Naive thymus-derived CD8-positive, alpha-beta T cell (primary cell): ENCODE measurements at regions not wholly inside any gene's neighbourhood (a gene's known extent, or its start where the extent isn't known, plus 50 kb on each side); places are given as distances from the start of the nearest gene placed in this dataset.
A peak's percentile ranks its signal among the peaks of the same experiment; 100 is the strongest.
"Not testable (repeated sequence)": the region's sequence is repeated elsewhere in the genome, so short reads cannot be mapped to it uniquely, and the experiment has no call there.

Source experiments
- ATAC-seq, 2 donors: fragments of 150-1000 bp; cut with Tn5 transposase in 1 of 2; sonication (Bioruptor Pico), chemical (Tn5 transposase) in 1 of 2; 1 replicate in 1 of 2; 2 replicates in 1 of 2; pipeline ENCODE4 v1.10.0; 2021; ENCODE audit warnings: mild to moderate bottlenecking in 2 of 2, moderate library complexity in 2 of 2
- POLR2A ChIA-PET: fragments of 350-600 bp; sonication (Branson Sonifier 250); formaldehyde crosslinking; loops from one replicate; lab custom pipeline; 2021; ENCODE audit warnings: antibody characterized with exemption; lab: Charles Lee
- DNase-seq, 10 donors: peaks; one replicate each; pipeline versions ENCODE4 v3.0.0 to v3.0.0-alpha.2; 2020 to 2022
- H3K27ac Mint-ChIP-seq, 10 donors: one replicate each; pipeline ENCODE4 v1.8.0; 2020 to 2022; ENCODE audit warnings: mild to moderate bottlenecking in 10 of 10, mixed read lengths in 10 of 10, moderate library complexity in 4 of 10, inconsistent platforms in 1 of 10
- H3K27me3 Mint-ChIP-seq, 5 donors: one replicate each; pipeline ENCODE4 v1.8.0; 2021 to 2022; ENCODE audit warnings: mixed read lengths in 5 of 5
- H3K36me3 Mint-ChIP-seq, 3 donors: one replicate each; pipeline ENCODE4 v1.8.0; 2020 to 2022; ENCODE audit warnings: mixed read lengths in 3 of 3, mild to moderate bottlenecking in 2 of 3, inconsistent platforms in 1 of 3
- H3K4me1 Mint-ChIP-seq, 4 donors: one replicate each; pipeline ENCODE4 v1.8.0; 2021 to 2022; ENCODE audit warnings: mixed read lengths in 4 of 4
- H3K4me3 Mint-ChIP-seq, 10 donors: one replicate each; pipeline ENCODE4 v1.8.0; 2020 to 2022; ENCODE audit warnings: mild to moderate bottlenecking in 10 of 10, mixed read lengths in 10 of 10, moderate library complexity in 6 of 10, inconsistent platforms in 1 of 10
- H3K9me3 Mint-ChIP-seq, 9 donors: one replicate each; pipeline ENCODE4 v1.8.0; 2020 to 2022; ENCODE audit warnings: mixed read lengths in 9 of 9, mild to moderate bottlenecking in 3 of 9, inconsistent platforms in 1 of 9, moderate library complexity in 1 of 9

DNA sequence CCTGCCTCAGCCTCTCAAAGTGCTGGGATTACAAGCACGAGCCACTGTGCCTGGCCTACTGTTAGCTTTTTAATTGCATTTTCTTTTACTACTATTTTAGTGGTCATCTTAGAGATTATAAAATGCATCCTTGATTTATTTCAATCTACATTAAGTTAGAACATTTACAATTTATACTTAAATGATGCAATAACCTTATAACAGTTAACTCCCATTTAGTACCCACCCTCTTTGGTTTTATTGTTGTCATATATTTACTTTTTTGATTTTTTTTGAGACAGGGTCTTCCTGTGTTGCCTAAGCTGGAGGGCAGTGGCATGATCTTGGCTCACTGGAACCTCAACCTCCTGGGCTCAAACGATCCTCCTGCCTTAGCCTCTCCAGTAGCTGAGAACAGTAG lies 77.3 kb downstream of the PPCDC start:
- no peaks in the 10 kb centered on the region for H3K9me3 Mint-ChIP-seq
- H3K27ac Mint-ChIP-seq = no peak overlapping the region
- DNase-seq (no peak), ATAC-seq (no peak)
- POLR2A ChIA-PET = no interaction called here
- H3K36me3 Mint-ChIP-seq = no peaks in the 10 kb centered on the region
- peaks cover 0 to 20% (median 2%) of the 10 kb centered on the region in 4 donors for H3K4me1 Mint-ChIP-seq
- H3K27me3 Mint-ChIP-seq = no peaks in the 10 kb centered on the region
- H3K4me3 Mint-ChIP-seq = no peak overlapping the region

DNA sequence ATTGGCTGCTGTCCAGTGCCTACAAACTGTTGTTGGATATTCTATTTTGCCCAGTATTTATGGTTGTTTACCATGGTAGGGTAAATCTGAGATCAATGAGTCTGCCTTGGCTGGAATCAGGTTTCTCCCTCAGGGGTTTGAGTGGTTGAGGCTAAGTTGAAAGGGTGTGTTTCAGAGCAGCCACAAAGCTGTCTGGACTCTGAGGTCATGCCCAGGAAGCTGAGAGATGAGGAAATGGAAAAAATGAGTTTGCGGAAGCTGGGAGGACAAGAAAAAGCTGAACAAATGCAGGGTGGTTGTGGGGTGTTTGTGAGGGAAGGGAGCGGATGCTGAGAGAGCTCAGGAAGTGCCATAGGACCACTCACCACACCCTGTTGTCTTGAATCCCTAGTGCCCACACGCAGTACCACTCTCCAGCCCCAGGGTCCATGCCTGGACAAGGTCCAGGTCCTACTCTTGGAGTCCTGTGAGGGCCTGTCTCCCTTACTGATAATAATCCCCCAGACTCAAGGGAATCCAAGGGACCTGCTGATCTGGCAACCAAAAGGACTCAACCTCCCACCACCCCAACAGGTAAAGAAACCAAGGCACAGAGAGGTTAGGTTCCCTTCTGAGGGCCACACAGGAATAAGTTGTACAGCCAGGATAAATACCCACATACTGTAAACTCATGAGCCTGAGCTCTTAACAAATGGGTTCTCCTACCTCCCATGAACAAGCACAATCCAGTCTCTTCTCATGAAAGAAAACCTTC lies 81.6 kb downstream of the PPCDC start:
- H3K9me3 Mint-ChIP-seq = no peaks in the 10 kb centered on the region
- H3K27ac Mint-ChIP-seq = peak overlapping the region in 4 of 10 donors; percentile 6 to 91 (median 76)
- POLR2A ChIA-PET = interaction anchor here (0.7 kb wide), 1 partner anchor 39 kb away, joined by 3 read pairs; no protein-coding TSS in a partner anchor
- ATAC-seq = peak in 1 of 2 donors; percentile 39
- H3K4me1 Mint-ChIP-seq = peaks cover 16 to 39% (median 23%) of the 10 kb centered on the region in 4 donors
- H3K36me3 Mint-ChIP-seq = no peaks in the 10 kb centered on the region
- H3K4me3 Mint-ChIP-seq = peak overlapping the region in 1 of 10 donors; percentile 76
- no peak for DNase-seq
- peaks cover 0 to 8% (median 3%) of the 10 kb centered on the region in 5 donors for H3K27me3 Mint-ChIP-seq

DNA sequence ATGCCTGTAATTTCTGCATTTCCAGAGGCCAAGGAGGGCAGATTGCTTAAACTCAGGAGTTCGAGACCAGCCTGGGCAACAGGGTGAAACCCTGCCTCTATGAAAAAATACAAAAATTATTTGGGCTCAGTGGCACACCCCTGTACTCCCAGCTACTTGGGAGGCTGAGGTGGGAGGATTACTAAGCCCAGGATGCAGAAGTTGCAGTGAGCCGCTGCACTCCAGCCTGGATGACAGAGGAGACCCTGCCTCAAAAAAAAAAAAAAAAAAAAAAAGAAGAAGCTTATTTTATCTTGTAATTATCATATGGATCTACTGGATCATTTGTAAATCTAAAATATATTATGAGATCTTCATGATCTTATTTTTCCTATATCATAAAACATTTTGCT lies 84.1 kb downstream of the PPCDC start:
- H3K9me3 Mint-ChIP-seq = no peaks in the 10 kb centered on the region
- peaks cover 16 to 52% (median 24%) of the 10 kb centered on the region in 4 donors for H3K4me1 Mint-ChIP-seq
- peak overlapping the region in 3 of 10 donors; percentile 6 to 55 (median 49) for H3K27ac Mint-ChIP-seq
- DNase-seq (no peak), ATAC-seq (no peak)
- POLR2A ChIA-PET = no interaction called here
- H3K27me3 Mint-ChIP-seq = peaks cover 0 to 15% (median 7%) of the 10 kb centered on the region in 5 donors
- peak overlapping the region in 1 of 10 donors; percentile 66 for H3K4me3 Mint-ChIP-seq
- peaks cover 0 to 1% (median 0%) of the 10 kb centered on the region in 3 donors for H3K36me3 Mint-ChIP-seq

DNA sequence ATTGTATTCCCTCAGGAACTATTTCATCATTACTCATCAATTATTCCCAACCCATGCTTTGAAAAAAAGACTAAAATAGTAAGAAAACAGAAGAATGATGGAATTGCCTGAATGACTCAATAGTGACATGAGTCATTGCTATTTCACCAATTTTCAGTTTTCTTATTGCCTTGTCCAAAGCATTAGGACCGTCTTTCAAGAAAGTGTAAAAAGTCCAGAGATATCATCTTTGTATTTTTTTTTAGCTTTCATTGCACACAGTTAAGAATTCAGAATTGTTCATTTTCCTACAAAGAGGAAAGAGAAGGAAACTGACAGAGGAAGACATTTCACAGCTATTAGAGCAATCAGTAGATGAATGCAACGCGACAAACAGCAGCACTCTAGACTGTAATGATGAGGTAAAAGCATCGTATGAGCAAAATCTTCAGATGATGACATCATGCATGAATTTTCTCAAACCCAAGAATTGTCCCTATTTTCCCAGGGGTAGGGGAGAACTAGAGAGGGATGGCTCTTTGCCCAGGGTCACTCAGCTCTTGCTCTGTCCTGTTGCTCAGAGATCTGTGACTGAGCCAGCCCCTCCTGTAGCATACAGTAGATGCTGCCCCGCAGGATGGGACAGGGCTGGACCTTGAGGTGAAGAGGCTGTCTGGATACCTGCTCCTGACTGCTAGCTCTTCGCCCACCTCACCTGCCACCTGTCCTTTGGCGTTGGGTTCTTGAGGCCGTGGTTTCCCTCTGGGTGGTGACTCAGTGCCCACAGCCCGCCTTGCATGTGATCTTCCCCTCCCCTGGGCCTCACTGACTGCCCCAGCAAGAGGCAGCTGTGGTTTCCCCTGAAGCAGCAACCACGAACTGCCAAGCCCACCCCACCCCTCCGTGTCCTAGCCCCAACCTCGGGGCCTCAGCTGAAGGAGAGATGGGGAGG lies 84.8 kb downstream of the PPCDC start:
- ATAC-seq (peak; percentile 49 to 57), DNase-seq (peak in 5 of 10 donors; percentile 11 to 66 (median 16))
- POLR2A ChIA-PET = no interaction called here
- peak overlapping the region in 5 of 10 donors; percentile 26 to 66 (median 34) for H3K4me3 Mint-ChIP-seq
- peaks cover 0 to 15% (median 7%) of the 10 kb centered on the region in 5 donors for H3K27me3 Mint-ChIP-seq
- peaks cover 0 to 5% (median 0%) of the 10 kb centered on the region in 9 donors for H3K9me3 Mint-ChIP-seq
- peaks cover 0 to 4% (median 0%) of the 10 kb centered on the region in 3 donors for H3K36me3 Mint-ChIP-seq
- peak overlapping the region in 7 of 10 donors; percentile 6 to 70 (median 29) for H3K27ac Mint-ChIP-seq
- peaks cover 16 to 59% (median 24%) of the 10 kb centered on the region in 4 donors for H3K4me1 Mint-ChIP-seq

DNA sequence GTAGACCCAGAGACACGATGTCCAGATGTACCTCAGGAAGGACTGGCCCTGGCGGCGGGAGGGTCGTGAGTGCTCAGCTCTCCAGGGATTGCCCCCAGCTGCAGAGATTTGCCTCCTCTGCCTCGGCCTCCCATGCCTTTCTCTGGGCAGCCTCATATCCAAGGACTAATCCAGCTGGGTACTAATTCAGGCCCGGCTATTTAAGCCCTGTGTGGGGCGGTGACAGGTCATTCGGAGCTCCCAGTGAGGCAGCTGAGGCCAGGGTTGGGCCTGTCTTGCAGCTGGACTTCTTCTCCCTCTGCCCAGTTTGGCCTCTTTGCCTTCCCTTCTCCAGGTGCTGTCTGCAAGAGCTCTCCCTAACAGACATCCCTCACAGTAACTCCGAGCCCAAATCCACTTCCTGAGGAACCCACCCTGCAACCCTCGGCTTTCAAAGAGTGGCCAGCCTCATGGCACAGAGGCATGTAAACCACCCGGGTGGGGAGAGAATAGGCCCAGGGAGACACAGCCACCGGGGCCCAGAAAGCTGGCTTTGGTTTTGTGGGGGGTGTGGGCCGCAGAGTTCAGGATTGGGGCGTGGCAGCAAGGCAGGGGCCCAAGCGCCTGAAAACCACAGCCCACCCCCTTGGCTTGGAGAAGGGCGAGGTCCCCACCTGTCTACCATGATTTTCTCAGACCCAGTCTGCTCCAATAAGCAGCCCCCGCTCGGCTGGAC lies 85.8 kb downstream of the PPCDC start:
- peaks cover 0 to 4% (median 0%) of the 10 kb centered on the region in 3 donors for H3K36me3 Mint-ChIP-seq
- peaks cover 0 to 11% (median 1%) of the 10 kb centered on the region in 9 donors for H3K9me3 Mint-ChIP-seq
- H3K27ac Mint-ChIP-seq = peak overlapping the region in 1 of 10 donors; percentile 55
- POLR2A ChIA-PET = no interaction called here
- peaks cover 16 to 63% (median 23%) of the 10 kb centered on the region in 4 donors for H3K4me1 Mint-ChIP-seq
- DNase-seq (no peak), ATAC-seq (no peak)
- H3K4me3 Mint-ChIP-seq = peak overlapping the region in 6 of 10 donors; percentile 7 to 66 (median 30)
- peaks cover 0 to 15% (median 7%) of the 10 kb centered on the region in 5 donors for H3K27me3 Mint-ChIP-seq

DNA sequence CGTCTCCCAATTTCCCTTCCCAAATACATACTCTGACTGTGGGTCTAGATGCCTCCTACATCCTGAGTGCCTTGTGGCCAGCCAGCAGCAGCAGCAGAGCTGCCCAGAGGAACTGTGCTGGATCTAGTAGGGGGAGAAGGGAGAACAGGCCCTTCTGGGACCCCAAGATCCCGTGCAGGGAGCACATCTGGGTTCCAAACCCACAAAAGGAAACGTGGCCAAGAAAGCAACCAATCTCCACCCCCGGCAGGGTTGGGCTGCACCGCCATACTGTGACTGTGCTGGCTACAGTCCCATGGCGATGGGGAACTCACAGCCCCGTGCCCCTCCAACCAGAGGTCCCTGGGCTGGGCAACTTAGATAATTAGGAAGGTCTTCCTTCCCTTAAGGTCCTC lies 86.3 kb downstream of the PPCDC start:
- DNase-seq (no peak), ATAC-seq (no peak)
- peaks cover 16 to 60% (median 23%) of the 10 kb centered on the region in 4 donors for H3K4me1 Mint-ChIP-seq
- POLR2A ChIA-PET = no interaction called here
- peak overlapping the region in 1 of 10 donors; percentile 65 for H3K27ac Mint-ChIP-seq
- peaks cover 0 to 4% (median 0%) of the 10 kb centered on the region in 3 donors for H3K36me3 Mint-ChIP-seq
- peaks cover 0 to 14% (median 2%) of the 10 kb centered on the region in 9 donors for H3K9me3 Mint-ChIP-seq
- H3K27me3 Mint-ChIP-seq = peaks cover 0 to 15% (median 7%) of the 10 kb centered on the region in 5 donors
- H3K4me3 Mint-ChIP-seq = peak overlapping the region in 4 of 10 donors; percentile 30 to 58 (median 39)

DNA sequence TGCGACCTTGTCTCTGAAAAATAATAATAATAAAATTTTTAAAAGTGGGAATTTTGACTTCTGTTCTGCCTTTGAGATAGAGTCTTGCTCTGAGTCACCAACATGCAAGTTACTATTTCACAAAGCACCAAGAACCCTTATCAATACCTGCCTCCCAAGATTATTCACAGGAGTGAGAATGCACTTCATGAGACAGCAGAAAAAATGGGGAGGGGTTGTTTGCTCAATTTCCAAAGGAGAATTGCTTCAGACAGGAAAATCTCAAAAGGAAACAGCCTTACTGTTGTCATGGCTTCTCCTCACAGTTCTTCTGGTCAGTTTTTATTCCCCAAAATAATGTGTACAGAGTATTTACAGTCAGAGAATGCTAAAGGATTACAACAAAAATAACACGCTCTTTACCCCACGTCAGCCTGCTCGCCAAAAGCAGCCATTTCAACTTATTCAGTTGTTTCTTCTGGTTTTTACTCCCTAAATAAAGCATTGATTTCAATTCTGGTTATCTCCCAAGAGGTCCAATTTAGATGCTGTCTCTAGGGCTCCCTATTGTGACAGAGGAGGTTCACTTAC lies 89.0 kb downstream of the PPCDC start:
- no peak for ATAC-seq
- Mint-ChIP-seq H3K9me3 (peaks cover 0 to 18% (median 2%) of the 10 kb centered on the region in 9 donors), H3K27ac (peak overlapping the region in 1 of 10 donors; percentile 17), H3K4me1 (peaks cover 14 to 49% (median 23%) of the 10 kb centered on the region in 4 donors), H3K4me3 (no peak overlapping the region), H3K36me3 (peaks cover 0 to 4% (median 2%) of the 10 kb centered on the region in 3 donors), H3K27me3 (peaks cover 0 to 15% (median 7%) of the 10 kb centered on the region in 5 donors)
- no peak for DNase-seq
- POLR2A ChIA-PET = no interaction called here

DNA sequence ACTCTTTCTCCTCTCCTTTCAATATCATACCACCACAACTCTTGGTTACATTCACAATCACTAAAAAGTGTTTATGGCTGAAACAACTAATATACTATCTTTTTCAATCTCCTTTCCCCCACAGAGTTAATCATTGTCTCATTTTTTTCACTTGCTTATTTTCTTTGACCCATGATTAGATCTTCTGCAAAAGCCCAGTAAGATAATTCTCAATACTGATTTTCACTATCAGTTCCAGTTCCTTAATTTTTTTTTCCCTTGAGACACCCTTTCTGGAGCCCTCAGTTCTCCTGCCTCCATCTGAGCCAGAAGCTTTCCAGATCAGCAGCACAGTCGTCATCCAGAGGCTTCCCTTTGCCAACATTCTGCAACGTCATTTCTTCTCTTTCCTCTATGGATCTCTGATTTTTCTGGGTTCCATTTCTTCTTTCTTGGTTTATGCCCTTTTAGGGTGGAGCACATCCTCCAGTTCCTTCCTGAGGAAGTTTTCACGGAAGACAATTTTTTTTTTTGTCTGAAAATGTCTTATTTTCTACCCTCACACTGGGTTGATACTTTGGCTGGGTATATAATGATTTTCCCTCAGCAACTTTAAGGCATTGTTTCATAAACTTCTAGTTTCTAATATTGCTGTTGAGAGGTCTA lies 88.7 kb upstream of the C15orf39 start:
- H3K4me1 Mint-ChIP-seq = peaks cover 12 to 46% (median 20%) of the 10 kb centered on the region in 4 donors
- H3K27ac Mint-ChIP-seq = peak overlapping the region in 2 of 10 donors; percentile 16 to 17
- DNase-seq = no peak
- ATAC-seq = no peak
- H3K9me3 Mint-ChIP-seq = peaks cover 0 to 18% (median 2%) of the 10 kb centered on the region in 9 donors
- H3K4me3 Mint-ChIP-seq = peak overlapping the region in 1 of 10 donors; percentile 25
- POLR2A ChIA-PET = interaction anchor here (0.7 kb wide), 1 partner anchor 52 kb away, joined by 3 read pairs; no protein-coding TSS in a partner anchor
- peaks cover 0 to 15% (median 7%) of the 10 kb centered on the region in 5 donors for H3K27me3 Mint-ChIP-seq
- H3K36me3 Mint-ChIP-seq = peaks cover 0 to 4% (median 2%) of the 10 kb centered on the region in 3 donors

DNA sequence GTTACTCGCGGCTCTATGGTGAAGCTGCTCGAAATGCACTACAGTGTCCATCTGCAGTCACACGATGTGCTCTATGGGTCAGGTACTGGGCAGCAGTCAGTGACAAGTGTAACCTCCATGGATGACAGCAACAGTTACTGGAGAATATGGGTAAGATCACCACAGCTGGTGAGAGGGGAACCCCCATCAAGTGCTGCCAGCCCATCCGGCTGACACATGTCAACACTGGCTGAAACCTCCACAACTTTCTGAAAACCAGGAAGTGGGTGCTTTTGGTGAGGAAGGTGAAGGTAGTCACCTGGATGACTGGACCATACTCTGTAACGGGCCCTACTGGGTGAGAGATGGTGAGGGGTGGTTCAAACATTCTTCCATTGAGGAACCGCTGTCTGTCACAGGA lies 87.4 kb upstream of the C15orf39 start:
- peaks cover 0 to 18% (median 2%) of the 10 kb centered on the region in 9 donors for H3K9me3 Mint-ChIP-seq
- H3K27ac Mint-ChIP-seq = no peak overlapping the region
- H3K36me3 Mint-ChIP-seq = peaks cover 0 to 4% (median 2%) of the 10 kb centered on the region in 3 donors
- no peak overlapping the region for H3K4me3 Mint-ChIP-seq
- POLR2A ChIA-PET = no interaction called here
- peaks cover 0 to 13% (median 6%) of the 10 kb centered on the region in 5 donors for H3K27me3 Mint-ChIP-seq
- peaks cover 3 to 32% (median 7%) of the 10 kb centered on the region in 4 donors for H3K4me1 Mint-ChIP-seq
- no peak for DNase-seq
- no peak for ATAC-seq

DNA sequence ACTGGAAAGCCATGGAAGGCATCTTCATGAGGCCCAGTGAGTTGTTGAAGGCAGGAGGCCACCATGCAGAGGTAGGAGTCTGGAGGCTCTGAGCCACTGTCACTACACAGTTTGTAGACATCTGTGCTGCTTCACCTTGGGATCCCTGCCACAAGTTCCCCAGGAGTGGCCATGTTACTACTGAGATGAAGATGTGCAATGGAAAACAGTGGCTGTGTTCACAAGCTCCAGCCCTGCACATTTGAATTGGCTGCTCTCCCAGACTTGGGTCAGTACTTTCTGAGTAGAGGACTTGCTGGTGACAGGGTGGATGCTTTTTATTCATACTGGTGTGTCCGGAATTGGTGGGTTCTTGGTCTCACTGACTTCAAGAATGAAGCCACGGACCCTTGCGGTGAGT lies 86.9 kb upstream of the C15orf39 start:
- Mint-ChIP-seq H3K27ac (no peak overlapping the region), H3K4me3 (no peak overlapping the region), H3K27me3 (peaks cover 0 to 9% (median 4%) of the 10 kb centered on the region in 5 donors), H3K36me3 (peaks cover 0 to 4% (median 2%) of the 10 kb centered on the region in 3 donors), H3K9me3 (peaks cover 0 to 18% (median 2%) of the 10 kb centered on the region in 9 donors), H3K4me1 (peaks cover 0 to 29% (median 3%) of the 10 kb centered on the region in 4 donors)
- no peak for ATAC-seq
- POLR2A ChIA-PET = no interaction called here
- DNase-seq = no peak

DNA sequence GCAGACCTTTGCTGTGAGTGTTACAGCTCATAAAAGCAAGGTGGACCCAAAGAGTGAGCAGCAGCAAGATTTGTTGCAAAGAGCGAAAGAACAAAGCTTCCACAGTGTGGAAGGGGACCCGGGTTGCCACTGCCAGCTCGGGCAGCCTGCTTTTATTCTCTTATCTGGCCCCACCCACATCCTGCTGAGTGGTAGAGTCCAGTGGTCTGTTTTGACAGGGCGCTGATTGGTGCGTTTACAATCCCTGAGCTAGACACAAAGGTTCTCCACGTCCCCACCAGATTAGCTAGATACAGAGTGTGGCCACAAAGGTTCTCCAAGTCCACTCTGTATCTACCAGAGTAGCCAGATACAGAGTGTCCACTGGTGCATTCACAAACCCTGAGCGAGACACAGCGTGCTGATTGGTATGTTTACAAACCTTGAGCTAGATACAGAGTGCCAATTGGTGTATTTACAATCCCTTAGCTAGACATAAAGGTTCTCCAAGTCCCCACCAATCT lies 86.2 kb upstream of the C15orf39 start:
- H3K27me3 Mint-ChIP-seq, ATAC-seq, POLR2A ChIA-PET, DNase-seq, H3K4me3 Mint-ChIP-seq, H3K36me3 Mint-ChIP-seq, H3K27ac Mint-ChIP-seq: not testable (repeated sequence)
- Mint-ChIP-seq H3K9me3 (peaks cover 0 to 18% (median 2%) of the 10 kb centered on the region in 9 donors), H3K4me1 (peaks cover 0 to 22% (median 0%) of the 10 kb centered on the region in 4 donors)
